ENCODE measurements at regions not wholly inside any gene's neighbourhood (a gene's known extent, or its start where the extent isn't known, plus 50 kb on each side); places are given as distances from the start of the nearest gene placed in this dataset.
"Not testable (repeated sequence)": the region's sequence is repeated elsewhere in the genome, so short reads cannot be mapped to it uniquely, and the experiment has no call there.

- FAIRE-seq (no peak), DNase-seq (ENCODE audit: extremely low spot score, insufficient read length, low read depth) (no peak)
Measured at GRCh38 chr2:51986101-51986500, 954.2 kb upstream of the NRXN1 start.

GRCh38 chr2:51981783-51982182 is 949.9 kb upstream of the NRXN1 start:
- DNase-seq (ENCODE audit: extremely low spot score, insufficient read length, low read depth), result no peak
- no peak for FAIRE-seq

GRCh38 chr2:51976623-51977022 is 944.7 kb upstream of the NRXN1 start:
- DNase-seq (ENCODE audit: extremely low spot score, insufficient read length, low read depth) (no peak), FAIRE-seq (no peak)

GRCh38 chr2:51971136-51971535 is 939.2 kb upstream of the NRXN1 start:
- DNase-seq (ENCODE audit: extremely low spot score, insufficient read length, low read depth), result no peak
- FAIRE-seq, result no peak

- no peak for FAIRE-seq
Measured at GRCh38 chr2:51969347-51969746, 937.4 kb upstream of the NRXN1 start.

GRCh38 chr2:51960841-51961335 is 929.0 kb upstream of the NRXN1 start:
- FAIRE-seq, result no peak
- DNase-seq (ENCODE audit: extremely low spot score, insufficient read length, low read depth), result no peak

More at GRCh38 chr2:51969347-51969746, 937.4 kb upstream of the NRXN1 start:
- no peak for DNase-seq (ENCODE audit: extremely low spot score, insufficient read length, low read depth)

- DNase-seq (ENCODE audit: extremely low spot score, insufficient read length, low read depth) (no peak), FAIRE-seq (no peak)
Measured at GRCh38 chr2:51960281-51960680, 928.3 kb upstream of the NRXN1 start.

GRCh38 chr2:51959696-51960095 is 927.8 kb upstream of the NRXN1 start:
- DNase-seq (ENCODE audit: extremely low spot score, insufficient read length, low read depth) (no peak), FAIRE-seq (no peak)

- no peak for FAIRE-seq
- DNase-seq (ENCODE audit: extremely low spot score, insufficient read length, low read depth), result no peak
Measured at GRCh38 chr2:51953931-51954330, 922.0 kb upstream of the NRXN1 start.

GRCh38 chr2:51921076-51921475 is 889.1 kb upstream of the NRXN1 start:
- FAIRE-seq, result no peak

GRCh38 chr2:51920509-51920908 is 888.6 kb upstream of the NRXN1 start:
- DNase-seq (ENCODE audit: extremely low spot score, insufficient read length, low read depth) (no peak), FAIRE-seq (no peak)

More at GRCh38 chr2:51921076-51921475, 889.1 kb upstream of the NRXN1 start:
- no peak for DNase-seq (ENCODE audit: extremely low spot score, insufficient read length, low read depth)

- DNase-seq (ENCODE audit: extremely low spot score, insufficient read length, low read depth) (no peak), FAIRE-seq (no peak)
Measured at GRCh38 chr2:51919395-51919794, 887.5 kb upstream of the NRXN1 start.

GRCh38 chr2:51918113-51918512 is 886.2 kb upstream of the NRXN1 start:
- FAIRE-seq (no peak), DNase-seq (ENCODE audit: extremely low spot score, insufficient read length, low read depth) (no peak)

- DNase-seq (ENCODE audit: extremely low spot score, insufficient read length, low read depth), result no peak
- FAIRE-seq, result no peak
Measured at GRCh38 chr2:51903728-51904127, 871.8 kb upstream of the NRXN1 start.

GRCh38 chr2:51899643-51900042 is 867.7 kb upstream of the NRXN1 start:
- FAIRE-seq, result no peak
- no peak for DNase-seq (ENCODE audit: extremely low spot score, insufficient read length, low read depth)

- DNase-seq (ENCODE audit: extremely low spot score, insufficient read length, low read depth); FAIRE-seq: not testable (repeated sequence)
Measured at GRCh38 chr2:51894584-51894983, 862.7 kb upstream of the NRXN1 start.

- DNase-seq (ENCODE audit: extremely low spot score, insufficient read length, low read depth) (no peak), FAIRE-seq (no peak)
Measured at GRCh38 chr2:51888120-51888519, 856.2 kb upstream of the NRXN1 start.

GRCh38 chr2:51881673-51882072 is 849.7 kb upstream of the NRXN1 start:
- DNase-seq (ENCODE audit: extremely low spot score, insufficient read length, low read depth) (no peak), FAIRE-seq (no peak)

GRCh38 chr2:51880153-51880552 is 848.2 kb upstream of the NRXN1 start:
- DNase-seq (ENCODE audit: extremely low spot score, insufficient read length, low read depth) (no peak), FAIRE-seq (no peak)

GRCh38 chr2:51866361-51866760 is 834.4 kb upstream of the NRXN1 start:
- no peak for FAIRE-seq
- no peak for DNase-seq (ENCODE audit: extremely low spot score, insufficient read length, low read depth)

GRCh38 chr2:51859260-51859659 is 827.3 kb upstream of the NRXN1 start:
- FAIRE-seq, result no peak

GRCh38 chr2:51855683-51856082 is 823.8 kb upstream of the NRXN1 start:
- DNase-seq (ENCODE audit: extremely low spot score, insufficient read length, low read depth), result no peak
- no peak for FAIRE-seq

More at GRCh38 chr2:51859260-51859659, 827.3 kb upstream of the NRXN1 start:
- DNase-seq (ENCODE audit: extremely low spot score, insufficient read length, low read depth), result no peak

GRCh38 chr2:51846796-51847195 is 814.9 kb upstream of the NRXN1 start:
- FAIRE-seq (no peak), DNase-seq (ENCODE audit: extremely low spot score, insufficient read length, low read depth) (no peak)

Data from GM18507 (cell line).